LNCaP clone FGC (cell line): ENCODE measurements at regions not wholly inside any gene's neighbourhood (a gene's known extent, or its start where the extent isn't known, plus 50 kb on each side); places are given as distances from the start of the nearest gene placed in this dataset.

Source experiments
- DNase-seq: peaks from one replicate; pipeline ENCODE4 v3.0.0-alpha.2; 2011; ENCODE audit warnings: low read depth
- H3K4me3 ChIP-seq: 2 replicates; pipeline ENCODE4 v1.5.1; 2011; ENCODE audit warnings: mild to moderate bottlenecking, low read depth, low read length, control low read depth
- TF ChIP-seq, protein P1 (sequence below): IDR thresholded peaks from 2 replicates; pipeline ENCODE4 v1.5.1; 2012; ENCODE audit warnings: mild to moderate bottlenecking; ENCODE audit not compliant: control insufficient read depth, insufficient read depth; ENCODE audit errors: extremely low read depth

GRCh38 chr5:117859176-117859575, 1129.2 kb downstream of the DTWD2 start:
- TF ChIP-seq, protein P1, sequence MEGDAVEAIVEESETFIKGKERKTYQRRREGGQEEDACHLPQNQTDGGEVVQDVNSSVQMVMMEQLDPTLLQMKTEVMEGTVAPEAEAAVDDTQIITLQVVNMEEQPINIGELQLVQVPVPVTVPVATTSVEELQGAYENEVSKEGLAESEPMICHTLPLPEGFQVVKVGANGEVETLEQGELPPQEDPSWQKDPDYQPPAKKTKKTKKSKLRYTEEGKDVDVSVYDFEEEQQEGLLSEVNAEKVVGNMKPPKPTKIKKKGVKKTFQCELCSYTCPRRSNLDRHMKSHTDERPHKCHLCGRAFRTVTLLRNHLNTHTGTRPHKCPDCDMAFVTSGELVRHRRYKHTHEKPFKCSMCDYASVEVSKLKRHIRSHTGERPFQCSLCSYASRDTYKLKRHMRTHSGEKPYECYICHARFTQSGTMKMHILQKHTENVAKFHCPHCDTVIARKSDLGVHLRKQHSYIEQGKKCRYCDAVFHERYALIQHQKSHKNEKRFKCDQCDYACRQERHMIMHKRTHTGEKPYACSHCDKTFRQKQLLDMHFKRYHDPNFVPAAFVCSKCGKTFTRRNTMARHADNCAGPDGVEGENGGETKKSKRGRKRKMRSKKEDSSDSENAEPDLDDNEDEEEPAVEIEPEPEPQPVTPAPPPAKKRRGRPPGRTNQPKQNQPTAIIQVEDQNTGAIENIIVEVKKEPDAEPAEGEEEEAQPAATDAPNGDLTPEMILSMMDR: no peak
- no peak overlapping the region for H3K4me3 ChIP-seq
- no peak for DNase-seq

- TF ChIP-seq, protein P1: no peak
- H3K4me3 ChIP-seq: no peak overlapping the region
- DNase-seq: no peak
Observed at GRCh38 chr5:117856713-117857112, 1131.6 kb downstream of the DTWD2 start.

- TF ChIP-seq, protein P1: no peak
- DNase-seq: no peak
- no peak overlapping the region for H3K4me3 ChIP-seq
Observed at GRCh38 chr5:117837786-117838185, 1150.6 kb downstream of the DTWD2 start.

GRCh38 chr5:117833691-117834090, 1154.7 kb downstream of the DTWD2 start:
- H3K4me3 ChIP-seq: no peak overlapping the region
- peak; percentile 14 for DNase-seq
- TF ChIP-seq, protein P1: no peak

DNA sequence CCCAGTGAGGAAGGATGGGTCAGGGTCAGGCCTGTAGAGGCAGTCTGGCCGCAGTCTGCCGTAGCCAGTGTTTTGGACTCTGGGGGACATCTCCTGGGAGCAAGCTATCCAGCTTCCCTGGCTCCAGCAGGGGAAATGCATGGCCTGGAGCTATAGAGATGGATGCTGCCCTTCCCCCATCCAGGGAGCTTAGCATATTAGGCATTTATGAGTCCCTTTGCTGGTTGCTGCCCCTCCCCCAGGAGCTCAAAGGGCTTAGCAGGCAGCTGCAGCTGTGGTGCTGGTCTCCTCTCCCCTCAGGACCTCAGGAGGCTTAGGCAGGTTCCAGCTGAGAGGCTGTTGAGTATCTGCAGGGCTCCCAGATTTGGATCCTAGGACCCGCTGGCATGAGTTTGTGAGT, 1158.7 kb downstream of the DTWD2 start:
- no peak overlapping the region for H3K4me3 ChIP-seq
- DNase-seq: no peak
- TF ChIP-seq, protein P1: no peak

DNA sequence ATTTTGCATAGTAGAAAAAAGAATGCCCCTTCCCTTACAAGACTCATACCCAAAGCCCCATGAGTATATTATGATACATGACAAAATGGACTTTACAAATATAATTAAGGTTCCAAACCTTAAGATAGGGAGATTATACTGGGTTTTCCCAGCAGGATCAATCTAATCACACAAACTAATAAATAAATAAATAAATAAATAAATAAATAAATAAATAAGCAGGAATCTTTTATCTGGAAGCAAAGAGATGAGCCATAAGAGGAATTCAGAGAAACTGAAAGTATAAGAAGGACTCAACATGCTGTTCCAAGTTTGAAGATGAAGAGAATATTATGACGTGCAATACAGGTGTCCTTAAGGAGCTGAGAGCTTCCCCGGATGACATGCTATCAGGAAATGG, 1174.5 kb downstream of the DTWD2 start:
- no peak overlapping the region for H3K4me3 ChIP-seq
- TF ChIP-seq, protein P1: no peak
- no peak for DNase-seq

- DNase-seq: no peak
- no peak overlapping the region for H3K4me3 ChIP-seq
- TF ChIP-seq, protein P1: no peak
Observed at GRCh38 chr5:117812861-117813260, 1175.5 kb downstream of the DTWD2 start.
